ENCODE measurements at regions not wholly inside any gene's neighbourhood (a gene's known extent, or its start where the extent isn't known, plus 50 kb on each side); places are given as distances from the start of the nearest gene placed in this dataset.

DNA sequence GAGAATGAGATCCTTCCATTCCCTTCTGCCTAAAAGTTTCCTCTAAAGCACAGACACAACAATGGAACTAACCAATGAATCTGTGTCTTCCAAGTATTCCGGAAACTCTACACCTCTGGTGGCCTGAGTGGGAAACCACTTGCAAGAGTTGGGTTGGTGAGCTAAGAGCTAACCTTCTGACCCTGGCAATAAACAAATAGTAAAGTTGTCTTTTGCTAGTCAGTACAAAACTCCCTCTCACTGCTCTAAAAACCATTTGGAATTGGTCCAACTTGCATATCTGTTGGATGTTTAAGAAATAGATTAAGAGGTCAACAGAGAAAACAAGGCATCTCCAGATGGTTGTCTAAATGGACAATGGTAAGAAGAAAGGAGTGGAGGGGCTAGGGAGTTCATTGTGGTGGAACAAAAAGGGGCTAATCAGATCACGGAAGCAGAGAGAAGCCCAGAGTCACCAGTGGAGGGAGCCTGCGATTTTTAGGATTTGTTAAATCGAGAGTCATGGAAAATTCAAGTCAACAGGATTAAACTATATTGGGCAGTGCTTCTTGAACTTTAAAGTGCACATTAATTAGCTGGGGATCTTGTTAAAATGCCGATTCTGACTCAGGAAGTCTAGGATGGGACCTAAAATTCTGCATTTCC is 192.3 kb downstream of the EVX1 start:
- no peak overlapping the region for H3K4me3 Mint-ChIP-seq
- no peaks in the 10 kb centered on the region for H3K36me3 ChIP-seq
- H3K9me3 ChIP-seq (ENCODE audit: low read depth) = no peaks in the 10 kb centered on the region
- peaks cover 3% of the 10 kb centered on the region for H3K4me1 Mint-ChIP-seq
- peaks cover 22% of the 10 kb centered on the region for H3K4me1 ChIP-seq
- DNase-seq (ENCODE audit: low spot score) = peak; percentile 42
- peaks cover 14% of the 10 kb centered on the region for H3F3A ChIP-seq (ENCODE audit: low read depth)
- H3K79me2 ChIP-seq (ENCODE audit: low read depth) = no peaks in the 10 kb centered on the region
- TF ChIP-seq EZH2 (IDR thresholded peaks at IDR 0.05) (no peak), EZH2phosphoT487 (IDR thresholded peaks at IDR 0.05) (no peak)
- TF ChIP-seq, protein P1, sequence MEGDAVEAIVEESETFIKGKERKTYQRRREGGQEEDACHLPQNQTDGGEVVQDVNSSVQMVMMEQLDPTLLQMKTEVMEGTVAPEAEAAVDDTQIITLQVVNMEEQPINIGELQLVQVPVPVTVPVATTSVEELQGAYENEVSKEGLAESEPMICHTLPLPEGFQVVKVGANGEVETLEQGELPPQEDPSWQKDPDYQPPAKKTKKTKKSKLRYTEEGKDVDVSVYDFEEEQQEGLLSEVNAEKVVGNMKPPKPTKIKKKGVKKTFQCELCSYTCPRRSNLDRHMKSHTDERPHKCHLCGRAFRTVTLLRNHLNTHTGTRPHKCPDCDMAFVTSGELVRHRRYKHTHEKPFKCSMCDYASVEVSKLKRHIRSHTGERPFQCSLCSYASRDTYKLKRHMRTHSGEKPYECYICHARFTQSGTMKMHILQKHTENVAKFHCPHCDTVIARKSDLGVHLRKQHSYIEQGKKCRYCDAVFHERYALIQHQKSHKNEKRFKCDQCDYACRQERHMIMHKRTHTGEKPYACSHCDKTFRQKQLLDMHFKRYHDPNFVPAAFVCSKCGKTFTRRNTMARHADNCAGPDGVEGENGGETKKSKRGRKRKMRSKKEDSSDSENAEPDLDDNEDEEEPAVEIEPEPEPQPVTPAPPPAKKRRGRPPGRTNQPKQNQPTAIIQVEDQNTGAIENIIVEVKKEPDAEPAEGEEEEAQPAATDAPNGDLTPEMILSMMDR (IDR thresholded peaks at IDR 0.05) = peak; percentile 35
- no peaks in the 10 kb centered on the region for H3K9me3 Mint-ChIP-seq
- no peak overlapping the region for H2AFZ ChIP-seq (replicated peaks)
- no peak overlapping the region for H3K27ac ChIP-seq
- no peak overlapping the region for H3K27ac Mint-ChIP-seq
- no peaks in the 10 kb centered on the region for H4K20me1 ChIP-seq (ENCODE audit: low read depth)
- H3K27me3 ChIP-seq = no peaks in the 10 kb centered on the region
- no peaks in the 10 kb centered on the region for H3K36me3 Mint-ChIP-seq
- no peak overlapping the region for H3K4me3 ChIP-seq
- peak overlapping the region; percentile 13 for H3K4me2 ChIP-seq
- H3K27me3 Mint-ChIP-seq (ENCODE audit: insufficient read depth, low read depth) = peaks cover 5% of the 10 kb centered on the region
- no peak overlapping the region for H3K9ac ChIP-seq

DNA sequence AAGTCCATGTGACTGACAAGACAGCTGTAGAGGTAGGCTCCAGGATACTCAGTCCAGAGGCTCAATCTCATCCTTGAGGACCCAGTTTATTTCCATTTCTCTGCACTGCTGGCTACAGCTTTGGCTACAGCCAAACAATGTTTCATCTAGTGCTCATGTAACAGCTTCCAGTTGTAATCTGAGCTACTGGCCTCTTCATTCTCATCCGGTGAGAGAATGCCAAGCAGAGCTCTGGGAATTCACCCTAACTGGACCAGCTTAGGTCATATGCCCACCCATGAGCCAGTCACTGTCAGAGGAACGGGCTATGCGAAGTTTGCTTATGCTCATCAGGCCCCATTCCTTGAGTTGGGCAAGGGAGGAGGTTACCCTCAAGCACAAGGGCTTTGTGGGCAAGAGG is 192.9 kb downstream of the EVX1 start:
- Histone ChIP-seq H3K4me2 (no peak overlapping the region), H3K36me3 (no peaks in the 10 kb centered on the region), H3F3A (ENCODE audit: low read depth) (peaks cover 14% of the 10 kb centered on the region), H3K79me2 (ENCODE audit: low read depth) (no peaks in the 10 kb centered on the region), H3K4me1 (peaks cover 22% of the 10 kb centered on the region), H3K27ac (no peak overlapping the region), H2AFZ (replicated peaks) (no peak overlapping the region), H3K9me3 (ENCODE audit: low read depth) (no peaks in the 10 kb centered on the region), H3K9ac (no peak overlapping the region), H3K27me3 (no peaks in the 10 kb centered on the region), H3K4me3 (no peak overlapping the region), H4K20me1 (ENCODE audit: low read depth) (no peaks in the 10 kb centered on the region)
- peaks cover 3% of the 10 kb centered on the region for H3K4me1 Mint-ChIP-seq
- H3K27ac Mint-ChIP-seq = no peak overlapping the region
- no peaks in the 10 kb centered on the region for H3K9me3 Mint-ChIP-seq
- H3K4me3 Mint-ChIP-seq = no peak overlapping the region
- no peak for DNase-seq (ENCODE audit: low spot score)
- TF ChIP-seq, protein P1 (IDR thresholded peaks at IDR 0.05) = no peak
- no peak for TF ChIP-seq EZH2 (IDR thresholded peaks at IDR 0.05)
- no peak for TF ChIP-seq EZH2phosphoT487 (IDR thresholded peaks at IDR 0.05)
- no peaks in the 10 kb centered on the region for H3K36me3 Mint-ChIP-seq
- peaks cover 5% of the 10 kb centered on the region for H3K27me3 Mint-ChIP-seq (ENCODE audit: insufficient read depth, low read depth)

DNA sequence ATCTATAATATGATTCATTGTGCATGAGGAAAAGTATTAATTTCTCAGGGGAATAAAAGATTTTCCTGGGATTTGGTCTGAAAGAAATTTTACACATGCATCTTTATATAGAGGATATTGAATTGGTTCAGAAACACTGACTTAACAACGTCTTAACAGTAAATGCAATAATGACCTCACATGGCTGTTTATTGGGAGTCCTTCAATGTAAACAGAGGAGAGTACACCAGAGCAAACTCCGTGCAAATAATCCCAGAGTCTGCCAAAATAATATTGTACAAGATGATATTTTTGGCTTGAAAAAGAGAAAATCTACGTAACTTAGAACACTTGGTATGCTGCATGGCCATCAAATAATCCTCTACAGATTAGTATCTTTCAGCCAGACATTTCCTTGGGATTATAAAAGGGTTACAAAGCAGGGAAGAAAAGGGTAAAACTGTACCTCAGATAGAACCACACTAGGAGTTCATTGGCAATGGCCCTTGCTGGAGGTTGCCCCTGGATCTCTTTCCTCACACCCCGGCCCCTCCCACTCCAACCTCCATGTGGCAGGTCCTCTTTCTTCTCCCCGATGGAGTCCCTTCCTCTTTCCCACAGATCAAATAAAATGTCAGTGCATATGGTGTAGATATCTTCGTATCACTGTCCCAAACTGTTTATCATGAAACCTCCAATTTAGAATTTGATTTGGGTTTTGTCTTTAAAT is 196.4 kb downstream of the EVX1 start:
- Histone ChIP-seq H3K79me2 (ENCODE audit: low read depth) (no peaks in the 10 kb centered on the region), H3K36me3 (no peaks in the 10 kb centered on the region), H3K27me3 (no peaks in the 10 kb centered on the region), H4K20me1 (ENCODE audit: low read depth) (no peaks in the 10 kb centered on the region), H3K4me2 (no peak overlapping the region), H3K4me3 (no peak overlapping the region), H3K4me1 (peaks cover 13% of the 10 kb centered on the region), H2AFZ (replicated peaks) (no peak overlapping the region), H3F3A (ENCODE audit: low read depth) (peaks cover 8% of the 10 kb centered on the region), H3K27ac (no peak overlapping the region), H3K9me3 (ENCODE audit: low read depth) (no peaks in the 10 kb centered on the region), H3K9ac (no peak overlapping the region)
- Mint-ChIP-seq H3K27ac (no peak overlapping the region), H3K27me3 (ENCODE audit: insufficient read depth, low read depth) (no peaks in the 10 kb centered on the region), H3K4me3 (no peak overlapping the region), H3K4me1 (peaks cover 3% of the 10 kb centered on the region), H3K36me3 (no peaks in the 10 kb centered on the region), H3K9me3 (no peaks in the 10 kb centered on the region)
- no peak for TF ChIP-seq EZH2 (IDR thresholded peaks at IDR 0.05)
- TF ChIP-seq, protein P1 (IDR thresholded peaks at IDR 0.05) = no peak
- no peak for DNase-seq (ENCODE audit: low spot score)

Measured in neural progenitor cell (in vitro differentiated cells).